Stimulated activated naive B cell treated with anti-CD40 and anti-IgM and Interleukin-4, amounts not matched to agents 10 μg/mL and 1 μg/mL and 100 μg/mL, for 72 hours (primary cell): ENCODE measurements at regions not wholly inside any gene's neighbourhood (a gene's known extent, or its start where the extent isn't known, plus 50 kb on each side); places are given as distances from the start of the nearest gene placed in this dataset.
"Not testable (repeated sequence)": the region's sequence is repeated elsewhere in the genome, so short reads cannot be mapped to it uniquely, and the experiment has no call there.

Experiments
- ATAC-seq, 2 donors: fragments of 150-1000 bp; cut with Tn5 transposase; replicated peaks; 2 replicates each; pipeline ENCODE4 v1.10.0; 2021; ENCODE audit warnings: moderate library complexity in 1 of 2
- DNase-seq: peaks from one replicate; pipeline ENCODE4 v3.0.0; 2021
- H3K27ac Mint-ChIP-seq: one replicate; pipeline ENCODE4 v1.8.0; 2022; ENCODE audit warnings: mild to moderate bottlenecking, mixed read lengths
- H3K27me3 Mint-ChIP-seq, 2 donors: one replicate each; pipeline ENCODE4 v1.8.0; 2022; ENCODE audit warnings: mixed read lengths in 2 of 2
- H3K36me3 Mint-ChIP-seq, 2 donors: one replicate each; pipeline ENCODE4 v1.8.0; 2022; ENCODE audit warnings: mixed read lengths in 2 of 2, mild to moderate bottlenecking in 1 of 2
- H3K4me1 Mint-ChIP-seq, 2 donors: one replicate each; pipeline ENCODE4 v1.8.0; 2022; ENCODE audit warnings: mixed read lengths in 2 of 2, mild to moderate bottlenecking in 1 of 2
- H3K4me3 Mint-ChIP-seq, 2 donors: one replicate each; pipeline ENCODE4 v1.8.0; 2022; ENCODE audit warnings: mild to moderate bottlenecking in 2 of 2, mixed read lengths in 2 of 2, moderate library complexity in 1 of 2
- H3K9me3 Mint-ChIP-seq, 2 donors: one replicate each; pipeline ENCODE4 v1.8.0; 2022; ENCODE audit warnings: mixed read lengths in 2 of 2, mild to moderate bottlenecking in 1 of 2

GRCh38 chr1:38741341-38741740, 118.2 kb downstream of the RRAGC start:
- H3K4me1 Mint-ChIP-seq = no peaks in the 10 kb centered on the region
- no peaks in the 10 kb centered on the region for H3K36me3 Mint-ChIP-seq
- H3K4me3 Mint-ChIP-seq = no peak overlapping the region
- ATAC-seq = no peak
- no peak for DNase-seq
- no peaks in the 10 kb centered on the region for H3K9me3 Mint-ChIP-seq
- no peak overlapping the region for H3K27ac Mint-ChIP-seq
- peaks cover 0 to 11% of the 10 kb centered on the region in 2 donors for H3K27me3 Mint-ChIP-seq

DNA sequence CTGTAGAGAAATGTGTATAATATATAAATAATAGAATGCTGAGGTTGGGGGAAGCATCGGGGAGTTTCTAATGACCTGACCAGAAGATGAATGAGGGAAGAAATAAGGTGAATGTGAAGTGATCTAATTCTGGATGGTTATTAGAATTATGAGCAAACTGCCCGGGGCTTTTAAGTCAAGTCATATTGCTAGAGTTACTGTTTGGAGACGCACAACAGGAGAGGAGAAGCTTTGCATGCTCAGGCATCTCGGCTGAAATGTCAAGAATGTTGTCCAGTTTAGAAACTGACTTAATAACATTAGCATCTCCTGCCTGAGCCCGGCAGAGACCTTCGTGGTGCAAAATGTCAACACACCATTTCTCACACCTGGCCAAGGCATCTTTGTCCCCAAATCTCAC, 119.1 kb downstream of the RRAGC start:
- no peak for DNase-seq
- Mint-ChIP-seq H3K27ac (no peak overlapping the region), H3K4me3 (no peak overlapping the region), H3K9me3 (no peaks in the 10 kb centered on the region), H3K36me3 (no peaks in the 10 kb centered on the region), H3K27me3 (peaks cover 2 to 15% of the 10 kb centered on the region in 2 donors), H3K4me1 (no peaks in the 10 kb centered on the region)
- ATAC-seq = no peak

DNA sequence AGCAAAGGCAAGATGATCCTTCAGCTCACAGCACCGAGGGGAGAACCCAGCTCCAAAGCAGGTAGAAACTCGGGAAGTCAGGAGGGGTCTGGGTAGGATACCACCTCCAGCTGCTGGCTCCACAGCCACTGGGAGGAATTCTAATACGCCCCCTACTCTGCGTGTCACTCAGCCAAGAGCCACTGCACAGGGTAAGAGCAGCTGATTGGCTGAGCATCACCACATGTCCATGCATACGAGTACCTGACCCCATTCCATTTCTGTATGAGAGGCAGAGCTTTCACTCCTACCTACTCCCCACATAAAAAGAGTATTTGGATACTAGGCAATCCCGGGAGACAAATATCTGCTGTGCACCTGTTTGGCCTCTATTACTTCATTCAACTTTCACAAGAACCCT, 121.4 kb downstream of the RRAGC start:
- H3K4me1 Mint-ChIP-seq = no peaks in the 10 kb centered on the region

GRCh38 chr1:38736399-38736798, 123.2 kb downstream of the RRAGC start:
- no peak overlapping the region for H3K4me3 Mint-ChIP-seq
- no peaks in the 10 kb centered on the region for H3K9me3 Mint-ChIP-seq
- no peaks in the 10 kb centered on the region for H3K36me3 Mint-ChIP-seq
- H3K4me1 Mint-ChIP-seq = no peaks in the 10 kb centered on the region
- no peak overlapping the region for H3K27ac Mint-ChIP-seq
- peaks cover 17 to 41% of the 10 kb centered on the region in 2 donors for H3K27me3 Mint-ChIP-seq
- DNase-seq (no peak), ATAC-seq (no peak)

More for the DNA sequence above, 121.4 kb downstream of the RRAGC start:
- no peak overlapping the region for H3K27ac Mint-ChIP-seq
- DNase-seq (no peak), ATAC-seq (no peak)
- no peaks in the 10 kb centered on the region for H3K9me3 Mint-ChIP-seq
- no peaks in the 10 kb centered on the region for H3K36me3 Mint-ChIP-seq
- peaks cover 11 to 27% of the 10 kb centered on the region in 2 donors for H3K27me3 Mint-ChIP-seq
- H3K4me3 Mint-ChIP-seq = no peak overlapping the region

GRCh38 chr1:38735651-38736161, 123.9 kb downstream of the RRAGC start:
- Mint-ChIP-seq H3K27me3 (peaks cover 17 to 46% of the 10 kb centered on the region in 2 donors), H3K4me3 (no peak overlapping the region), H3K27ac (no peak overlapping the region), H3K4me1 (no peaks in the 10 kb centered on the region), H3K36me3 (no peaks in the 10 kb centered on the region), H3K9me3 (no peaks in the 10 kb centered on the region)
- DNase-seq (no peak), ATAC-seq (no peak)

DNA sequence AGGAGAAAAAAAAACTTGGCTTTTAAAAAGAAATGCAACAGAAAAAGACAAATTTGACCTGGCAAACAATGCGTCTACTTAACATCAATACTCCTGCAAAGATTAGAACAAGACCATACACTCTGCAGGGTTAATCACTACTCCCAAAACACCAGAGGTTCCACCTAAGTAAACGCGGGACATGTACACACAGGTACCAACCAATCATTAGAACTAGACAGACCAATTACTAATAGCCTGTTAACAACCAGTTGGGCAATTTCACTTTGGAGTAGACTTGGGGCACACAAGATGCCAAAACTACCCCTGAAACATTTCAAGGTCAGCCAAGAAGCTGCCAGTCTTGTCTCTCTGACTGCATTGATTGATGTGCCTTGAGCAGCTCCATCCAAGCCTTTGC, 125.8 kb downstream of the RRAGC start:
- ATAC-seq (no peak), DNase-seq (no peak)
- no peak overlapping the region for H3K27ac Mint-ChIP-seq
- H3K36me3 Mint-ChIP-seq = no peaks in the 10 kb centered on the region
- H3K4me1 Mint-ChIP-seq = no peaks in the 10 kb centered on the region
- no peaks in the 10 kb centered on the region for H3K9me3 Mint-ChIP-seq
- H3K4me3 Mint-ChIP-seq = no peak overlapping the region
- H3K27me3 Mint-ChIP-seq = peaks cover 27 to 63% of the 10 kb centered on the region in 2 donors

GRCh38 chr1:38730511-38731397, 128.8 kb downstream of the RRAGC start:
- no peak for DNase-seq
- no peak overlapping the region for H3K27ac Mint-ChIP-seq
- no peaks in the 10 kb centered on the region for H3K4me1 Mint-ChIP-seq
- H3K36me3 Mint-ChIP-seq = no peaks in the 10 kb centered on the region
- peaks cover 45 to 79% of the 10 kb centered on the region in 2 donors for H3K27me3 Mint-ChIP-seq
- no peak for ATAC-seq
- no peak overlapping the region for H3K4me3 Mint-ChIP-seq
- H3K9me3 Mint-ChIP-seq = no peaks in the 10 kb centered on the region

DNA sequence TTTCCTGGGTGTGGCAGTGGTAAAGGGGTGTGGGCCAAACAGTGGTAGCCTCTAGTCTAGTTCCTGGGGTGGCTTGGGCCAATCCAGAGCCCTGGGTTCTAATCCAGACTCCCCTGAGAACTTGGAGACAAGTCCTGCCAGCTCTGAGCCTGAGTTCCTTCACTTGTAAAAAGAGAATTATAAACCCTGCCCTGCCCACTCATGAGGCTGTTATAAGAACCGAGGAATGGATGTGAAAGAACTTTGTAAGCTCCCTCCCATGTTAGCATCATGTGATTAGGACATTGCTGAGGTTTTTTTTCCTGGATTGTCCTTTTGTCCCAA, 131.0 kb downstream of the RRAGC start:
- DNase-seq (no peak), ATAC-seq (no peak)
- H3K9me3 Mint-ChIP-seq = no peaks in the 10 kb centered on the region
- peaks cover 44 to 68% of the 10 kb centered on the region in 2 donors for H3K27me3 Mint-ChIP-seq
- no peak overlapping the region for H3K4me3 Mint-ChIP-seq
- H3K4me1 Mint-ChIP-seq = no peaks in the 10 kb centered on the region
- H3K27ac Mint-ChIP-seq = no peak overlapping the region
- no peaks in the 10 kb centered on the region for H3K36me3 Mint-ChIP-seq

GRCh38 chr1:38727684-38728584, 131.6 kb downstream of the RRAGC start:
- ATAC-seq = no peak
- H3K36me3 Mint-ChIP-seq = no peaks in the 10 kb centered on the region
- DNase-seq = no peak
- peaks cover 47 to 72% of the 10 kb centered on the region in 2 donors for H3K27me3 Mint-ChIP-seq
- no peaks in the 10 kb centered on the region for H3K4me1 Mint-ChIP-seq
- H3K9me3 Mint-ChIP-seq = no peaks in the 10 kb centered on the region
- no peak overlapping the region for H3K4me3 Mint-ChIP-seq
- H3K27ac Mint-ChIP-seq = no peak overlapping the region

DNA sequence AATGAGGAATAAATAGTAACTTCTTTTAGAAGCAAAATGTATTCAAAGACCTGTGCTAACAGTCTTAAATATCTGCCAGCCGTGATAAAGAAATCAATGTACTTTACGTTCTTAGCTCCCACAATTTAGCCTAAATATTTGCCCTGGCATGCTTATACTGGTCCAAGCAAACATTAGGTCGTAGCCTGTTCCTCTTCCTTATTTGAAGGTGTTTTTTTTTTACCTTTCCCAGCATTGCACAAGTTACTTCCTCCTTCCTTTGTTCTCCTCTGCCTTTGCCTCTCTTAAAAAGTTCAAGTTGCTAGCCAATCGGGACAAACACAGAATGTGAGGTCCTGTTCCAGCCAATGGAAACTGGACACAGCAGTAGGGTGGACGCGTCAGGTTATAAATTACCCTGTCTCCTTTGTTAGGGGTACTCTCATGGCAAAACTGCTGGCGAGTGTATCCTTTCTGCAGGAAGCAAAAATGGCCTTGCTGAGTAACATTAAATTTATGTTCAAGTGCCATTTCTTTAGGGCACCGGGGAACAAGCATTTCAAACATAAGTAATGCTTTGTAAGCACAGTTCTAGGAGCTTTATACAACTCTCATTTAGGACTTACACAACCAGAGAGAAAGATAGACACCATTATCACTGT, 134.1 kb downstream of the RRAGC start:
- not testable (repeated sequence) for H3K27ac Mint-ChIP-seq, H3K9me3 Mint-ChIP-seq, H3K36me3 Mint-ChIP-seq, DNase-seq, H3K4me1 Mint-ChIP-seq, ATAC-seq, H3K4me3 Mint-ChIP-seq
- peaks cover 53 to 66% of the 10 kb centered on the region in 2 donors for H3K27me3 Mint-ChIP-seq

- Mint-ChIP-seq H3K9me3 (no peaks in the 10 kb centered on the region), H3K36me3 (no peaks in the 10 kb centered on the region), H3K4me1 (no peaks in the 10 kb centered on the region), H3K27ac (no peak overlapping the region), H3K4me3 (no peak overlapping the region), H3K27me3 (peaks cover 50 to 61% of the 10 kb centered on the region in 2 donors)
- no peak for DNase-seq
- ATAC-seq = no peak
These were observed 135.1 kb downstream of the RRAGC start for GRCh38 chr1:38724160-38725131.

- Mint-ChIP-seq H3K9me3 (no peaks in the 10 kb centered on the region), H3K27me3 (peaks cover 38 to 42% of the 10 kb centered on the region in 2 donors), H3K4me1 (no peaks in the 10 kb centered on the region), H3K36me3 (no peaks in the 10 kb centered on the region), H3K27ac (no peak overlapping the region), H3K4me3 (no peak overlapping the region)
- ATAC-seq = no peak
- no peak for DNase-seq
These were observed 137.8 kb downstream of the RRAGC start for GRCh38 chr1:38721816-38722215.

DNA sequence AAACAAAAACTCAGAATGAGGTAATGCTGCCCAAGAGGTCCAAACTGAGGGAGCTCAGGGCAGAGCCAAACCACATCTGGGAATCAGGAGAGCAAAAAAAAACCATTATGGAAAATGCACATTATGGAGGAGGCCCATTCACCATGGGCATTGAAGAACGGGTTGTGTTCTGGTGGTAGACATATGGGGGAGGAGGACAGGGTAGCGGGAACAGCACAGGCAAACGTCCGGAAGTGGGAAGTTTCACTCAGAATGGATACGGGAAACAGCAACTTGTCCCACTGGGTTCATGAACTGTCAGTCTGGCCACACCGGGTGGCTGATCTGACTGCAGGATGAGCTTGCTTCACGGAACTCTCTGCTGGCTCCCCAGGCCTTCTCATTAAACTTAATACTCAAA, 139.7 kb downstream of the RRAGC start:
- H3K4me3 Mint-ChIP-seq = no peak overlapping the region
- H3K27me3 Mint-ChIP-seq = peaks cover 25 to 29% of the 10 kb centered on the region in 2 donors
- no peaks in the 10 kb centered on the region for H3K4me1 Mint-ChIP-seq
- H3K9me3 Mint-ChIP-seq = no peaks in the 10 kb centered on the region
- no peak overlapping the region for H3K27ac Mint-ChIP-seq
- H3K36me3 Mint-ChIP-seq = no peaks in the 10 kb centered on the region
- ATAC-seq = no peak
- no peak for DNase-seq
